ENCODE measurements at regions not wholly inside any gene's neighbourhood (a gene's known extent, or its start where the extent isn't known, plus 50 kb on each side); places are given as distances from the start of the nearest gene placed in this dataset.
"Not testable (repeated sequence)": the region's sequence is repeated elsewhere in the genome, so short reads cannot be mapped to it uniquely, and the experiment has no call there.

GRCh38 chr12:59517522-59517921, 78.3 kb upstream of the SLC16A7 start:
- DNase-seq (ENCODE audit: low spot score): no peak

GRCh38 chr12:59500915-59501314, 94.9 kb upstream of the SLC16A7 start:
- no peak for DNase-seq (ENCODE audit: low spot score)

- DNase-seq (ENCODE audit: low spot score): no peak
These were observed 95.5 kb upstream of the SLC16A7 start for GRCh38 chr12:59500335-59500734.

- no peak for DNase-seq (ENCODE audit: low spot score)
These were observed 96.1 kb upstream of the SLC16A7 start for GRCh38 chr12:59499774-59500173.

- no peak for DNase-seq (ENCODE audit: low spot score)
These were observed 101.2 kb upstream of the SLC16A7 start for GRCh38 chr12:59494617-59495016.

GRCh38 chr12:59491877-59492276, 104.0 kb upstream of the SLC16A7 start:
- no peak for DNase-seq (ENCODE audit: low spot score)

- no peak for DNase-seq (ENCODE audit: low spot score)
These were observed 109.0 kb upstream of the SLC16A7 start for GRCh38 chr12:59486827-59487226.

- DNase-seq (ENCODE audit: low spot score): no peak
These were observed 111.3 kb upstream of the SLC16A7 start for GRCh38 chr12:59484575-59484974.

GRCh38 chr12:59474236-59474635, 121.6 kb upstream of the SLC16A7 start:
- not testable (repeated sequence) for DNase-seq (ENCODE audit: low spot score)

- DNase-seq (ENCODE audit: low spot score): no peak
These were observed 123.6 kb upstream of the SLC16A7 start for GRCh38 chr12:59472273-59472672.

- DNase-seq (ENCODE audit: low spot score): peak; percentile 6
These were observed 135.7 kb upstream of the SLC16A7 start for GRCh38 chr12:59459966-59460660.

- DNase-seq (ENCODE audit: low spot score): no peak
These were observed 142.4 kb upstream of the SLC16A7 start for GRCh38 chr12:59453475-59453874.

- DNase-seq (ENCODE audit: low spot score): no peak
These were observed 143.1 kb upstream of the SLC16A7 start for GRCh38 chr12:59452746-59453145.

GRCh38 chr12:59452259-59452658, 143.6 kb upstream of the SLC16A7 start:
- DNase-seq (ENCODE audit: low spot score): peak; percentile 57

- no peak for DNase-seq (ENCODE audit: low spot score)
These were observed 149.7 kb upstream of the SLC16A7 start for GRCh38 chr12:59446116-59446515.

GRCh38 chr12:59444932-59445331, 150.9 kb upstream of the SLC16A7 start:
- no peak for DNase-seq (ENCODE audit: low spot score)

- DNase-seq (ENCODE audit: low spot score): no peak
These were observed 163.8 kb upstream of the SLC16A7 start for GRCh38 chr12:59432057-59432456.

GRCh38 chr12:59431266-59431665, 164.6 kb upstream of the SLC16A7 start:
- no peak for DNase-seq (ENCODE audit: low spot score)

GRCh38 chr12:59429766-59430165, 166.1 kb upstream of the SLC16A7 start:
- DNase-seq (ENCODE audit: low spot score): no peak

- no peak for DNase-seq (ENCODE audit: low spot score)
These were observed 170.0 kb upstream of the SLC16A7 start for GRCh38 chr12:59425798-59426197.

GRCh38 chr12:59424666-59425065, 171.2 kb upstream of the SLC16A7 start:
- DNase-seq (ENCODE audit: low spot score): not testable (repeated sequence)

- no peak for DNase-seq (ENCODE audit: low spot score)
These were observed 181.8 kb upstream of the SLC16A7 start for GRCh38 chr12:59414051-59414450.

- no peak for DNase-seq (ENCODE audit: low spot score)
These were observed 187.4 kb upstream of the SLC16A7 start for GRCh38 chr12:59408431-59408830.

GRCh38 chr12:59407799-59408198, 188.0 kb upstream of the SLC16A7 start:
- DNase-seq (ENCODE audit: low spot score): no peak
